ENCODE measurements at regions not wholly inside any gene's neighbourhood (a gene's known extent, or its start where the extent isn't known, plus 50 kb on each side); places are given as distances from the start of the nearest gene placed in this dataset.
"Not testable (repeated sequence)": the region's sequence is repeated elsewhere in the genome, so short reads cannot be mapped to it uniquely, and the experiment has no call there.

DNA sequence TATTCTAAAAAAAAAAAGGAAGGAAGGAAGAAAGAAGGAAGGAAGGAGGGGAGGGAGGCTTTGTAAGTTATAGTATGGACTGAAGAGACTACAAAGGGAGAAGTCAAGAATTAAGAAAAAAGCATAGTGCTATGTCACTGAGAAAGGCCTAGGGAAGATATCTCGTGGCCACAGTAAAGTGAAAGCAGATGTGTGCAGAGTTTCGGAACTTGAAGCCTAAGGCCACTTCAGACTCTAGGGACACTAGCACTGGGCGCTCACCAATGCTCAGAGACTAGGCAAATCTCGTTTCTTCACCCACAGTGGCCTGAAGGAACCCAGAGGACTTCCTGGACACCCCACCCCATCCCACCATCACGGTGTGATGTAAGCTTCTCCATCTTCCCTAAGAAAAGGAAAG lies 181.4 kb upstream of the TRPM3 start:
- H3K27ac Mint-ChIP-seq (ENCODE audit: unreplicated experiment) = no peak overlapping the region
- no peaks in the 10 kb centered on the region for H3K9me3 Mint-ChIP-seq (ENCODE audit: unreplicated experiment)
- H3K36me3 Mint-ChIP-seq (ENCODE audit: unreplicated experiment) = no peaks in the 10 kb centered on the region
- peaks cover 2% of the 10 kb centered on the region for H3K27me3 Mint-ChIP-seq (ENCODE audit: unreplicated experiment)
- DNase-seq = no peak
- peaks cover 3% of the 10 kb centered on the region for H3K4me1 Mint-ChIP-seq (ENCODE audit: low read depth, unreplicated experiment)
- TF ChIP-seq CTCF (IDR thresholded peaks at IDR 0.05; ENCODE audit: partially characterized antibody, unreplicated experiment) = no peak
- H3K4me3 Mint-ChIP-seq (ENCODE audit: unreplicated experiment) = no peak overlapping the region

DNA sequence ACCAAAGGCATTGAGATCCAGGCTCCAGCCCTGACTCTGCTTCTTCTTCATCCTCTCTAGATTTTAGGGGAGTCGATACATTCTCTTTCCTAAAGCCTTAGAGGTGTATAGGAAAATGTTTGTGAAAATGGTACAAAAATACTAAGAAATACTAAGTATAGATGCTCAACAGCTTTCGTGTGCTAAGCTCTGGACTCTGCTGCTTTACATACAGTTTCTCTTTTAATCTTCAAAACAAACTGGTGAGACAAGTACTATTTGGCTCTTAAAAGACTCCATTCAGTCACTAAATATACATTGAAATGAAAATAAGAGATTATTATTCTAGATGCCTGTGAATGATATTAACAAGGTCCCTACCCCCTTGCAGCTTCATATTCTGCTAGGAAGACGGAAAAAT lies 174.5 kb upstream of the TRPM3 start:
- no peak overlapping the region for H3K27ac Mint-ChIP-seq (ENCODE audit: unreplicated experiment)

DNA sequence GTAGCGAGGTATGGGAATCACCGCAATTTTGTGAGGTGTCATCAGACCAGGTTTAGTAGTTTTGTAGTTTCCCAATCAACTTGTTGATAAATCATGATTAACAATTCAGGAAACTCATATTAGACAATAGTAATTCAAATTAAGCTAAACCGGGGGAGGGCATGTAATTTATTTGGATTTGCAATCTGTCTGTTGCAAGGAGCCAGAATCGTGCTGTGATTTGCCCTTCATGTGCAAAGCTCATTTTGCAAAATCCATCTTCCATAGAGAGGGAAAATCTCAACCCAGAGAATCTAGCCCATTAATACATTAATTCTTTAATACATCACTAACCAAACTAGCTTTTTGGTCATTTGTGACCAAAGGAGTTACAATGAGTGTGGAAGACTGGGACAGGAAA lies 164.7 kb upstream of the TRPM3 start:
- H3K27ac Mint-ChIP-seq (ENCODE audit: unreplicated experiment) = no peak overlapping the region
- H3K9me3 Mint-ChIP-seq (ENCODE audit: unreplicated experiment) = no peaks in the 10 kb centered on the region
- no peak for DNase-seq
- peaks cover 2% of the 10 kb centered on the region for H3K4me1 Mint-ChIP-seq (ENCODE audit: low read depth, unreplicated experiment)
- H3K4me3 Mint-ChIP-seq (ENCODE audit: unreplicated experiment) = no peak overlapping the region
- H3K27me3 Mint-ChIP-seq (ENCODE audit: unreplicated experiment) = no peaks in the 10 kb centered on the region
- no peaks in the 10 kb centered on the region for H3K36me3 Mint-ChIP-seq (ENCODE audit: unreplicated experiment)
- no peak for TF ChIP-seq CTCF (IDR thresholded peaks at IDR 0.05; ENCODE audit: partially characterized antibody, unreplicated experiment)

More for the DNA sequence above, 174.5 kb upstream of the TRPM3 start:
- Mint-ChIP-seq H3K4me1 (ENCODE audit: low read depth, unreplicated experiment) (peaks cover 2% of the 10 kb centered on the region), H3K9me3 (ENCODE audit: unreplicated experiment) (peaks cover 1% of the 10 kb centered on the region), H3K27me3 (ENCODE audit: unreplicated experiment) (no peaks in the 10 kb centered on the region), H3K36me3 (ENCODE audit: unreplicated experiment) (no peaks in the 10 kb centered on the region), H3K4me3 (ENCODE audit: unreplicated experiment) (no peak overlapping the region)
- DNase-seq = no peak
- no peak for TF ChIP-seq CTCF (IDR thresholded peaks at IDR 0.05; ENCODE audit: partially characterized antibody, unreplicated experiment)

DNA sequence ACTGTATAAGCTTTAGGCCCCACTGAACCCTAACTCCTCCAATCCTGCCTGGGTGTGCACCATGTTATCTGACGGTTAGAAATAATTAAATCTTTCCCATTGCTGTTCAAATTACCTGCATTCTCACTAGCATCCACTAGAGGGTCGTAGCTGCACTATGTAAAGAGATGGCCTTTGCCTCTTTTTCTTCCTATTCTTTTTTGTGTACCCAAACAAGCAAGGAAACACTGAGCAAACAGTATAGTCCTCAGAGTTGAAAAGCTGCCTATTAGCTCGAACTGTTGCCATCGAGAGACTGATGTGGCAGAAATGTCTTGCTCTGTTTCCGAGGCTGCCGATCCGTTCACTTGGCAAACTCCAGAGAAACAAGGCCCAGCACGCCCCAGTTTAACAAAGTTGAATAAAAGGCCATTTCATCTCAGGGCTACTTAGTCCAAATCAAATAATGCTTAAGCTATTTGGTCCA lies 163.8 kb upstream of the TRPM3 start:
- H3K27me3 Mint-ChIP-seq (ENCODE audit: unreplicated experiment) = no peaks in the 10 kb centered on the region
- peak; percentile 88 for TF ChIP-seq CTCF (IDR thresholded peaks at IDR 0.05; ENCODE audit: partially characterized antibody, unreplicated experiment)
- peak; percentile 27 for DNase-seq
- no peaks in the 10 kb centered on the region for H3K36me3 Mint-ChIP-seq (ENCODE audit: unreplicated experiment)
- no peak overlapping the region for H3K27ac Mint-ChIP-seq (ENCODE audit: unreplicated experiment)
- H3K9me3 Mint-ChIP-seq (ENCODE audit: unreplicated experiment) = no peaks in the 10 kb centered on the region
- no peak overlapping the region for H3K4me3 Mint-ChIP-seq (ENCODE audit: unreplicated experiment)
- peaks cover 2% of the 10 kb centered on the region for H3K4me1 Mint-ChIP-seq (ENCODE audit: low read depth, unreplicated experiment)

GRCh38 chr9:71282116-71282515 lies 160.7 kb upstream of the TRPM3 start:
- H3K27me3 Mint-ChIP-seq (ENCODE audit: unreplicated experiment); DNase-seq; H3K36me3 Mint-ChIP-seq (ENCODE audit: unreplicated experiment); H3K27ac Mint-ChIP-seq (ENCODE audit: unreplicated experiment); H3K4me3 Mint-ChIP-seq (ENCODE audit: unreplicated experiment); H3K9me3 Mint-ChIP-seq (ENCODE audit: unreplicated experiment); H3K4me1 Mint-ChIP-seq (ENCODE audit: low read depth, unreplicated experiment): not testable (repeated sequence)
